Karpas-422 (cell line): ENCODE measurements at regions not wholly inside any gene's neighbourhood (a gene's known extent, or its start where the extent isn't known, plus 50 kb on each side); places are given as distances from the start of the nearest gene placed in this dataset.

Source experiments
- DNase-seq: peaks from one replicate; pipeline ENCODE4 v3.0.0-alpha.2; 2015
- H2AFZ ChIP-seq: fragments of 200-600 bp; sonication (generic); 2 replicates; pipeline ENCODE4 v1.6.1; 2014; ENCODE audit warnings: antibody characterized with exemption, low read length, mixed read lengths
- H3K27ac ChIP-seq: fragments of 200-600 bp; sonication (generic); 2 replicates; pipeline ENCODE4 v1.5.1; 2014; ENCODE audit warnings: mild to moderate bottlenecking, low read length, moderate library complexity
- H3K27me3 ChIP-seq: fragments of 200-600 bp; sonication (generic); 2 replicates; pipeline ENCODE4 v1.6.1; 2014; ENCODE audit warnings: low read length, mixed read lengths
- H3K36me3 ChIP-seq: fragments of 200-600 bp; sonication (generic); 2 replicates; pipeline ENCODE4 v1.6.1; 2014; ENCODE audit warnings: low read length, mixed read lengths; ENCODE audit not compliant: insufficient read depth
- H3K4me1 ChIP-seq: fragments of 200-600 bp; sonication (generic); 2 replicates; pipeline ENCODE4 v1.6.1; 2014; ENCODE audit warnings: mild to moderate bottlenecking, low read length, mixed read lengths
- H3K4me2 ChIP-seq: fragments of 200-600 bp; sonication (generic); 2 replicates; pipeline ENCODE4 v1.6.1; 2014; ENCODE audit warnings: low read length, low read depth, mild to moderate bottlenecking; ENCODE audit not compliant: poor library complexity, severe bottlenecking
- H3K4me3 ChIP-seq: fragments of 200-600 bp; sonication (generic); 2 replicates; pipeline ENCODE4 v1.5.1; 2014; ENCODE audit warnings: mild to moderate bottlenecking, antibody characterized with exemption, low read length, mixed read lengths
- H3K79me2 ChIP-seq: fragments of 200-600 bp; sonication (generic); 2 replicates; pipeline ENCODE4 v1.6.1; 2014; ENCODE audit warnings: mild to moderate bottlenecking, low read length, mixed read lengths
- H3K9ac ChIP-seq: fragments of 200-600 bp; sonication (generic); 2 replicates; pipeline ENCODE4 v1.6.0; 2014; ENCODE audit warnings: low read length
- H3K9me2 ChIP-seq: fragments of 200-600 bp; sonication (generic), shearing (Covaris generic); replicated peaks from 2 replicates; pipeline ENCODE4 v1.6.0; 2014; ENCODE audit warnings: mild to moderate bottlenecking, low read length, moderate library complexity; ENCODE audit not compliant: insufficient read depth
- H3K9me3 ChIP-seq: fragments of 300-700, 200-600 bp; sonication (generic); 2 replicates; pipeline ENCODE4 v1.6.1; 2014; ENCODE audit warnings: low read length, mixed read lengths
- H4K20me1 ChIP-seq: fragments of 200-600 bp; sonication (generic); 2 replicates; pipeline ENCODE4 v1.6.1; 2014; ENCODE audit warnings: mild to moderate bottlenecking, antibody characterized with exemption, low read length, low read depth; ENCODE audit not compliant: insufficient read depth

DNA sequence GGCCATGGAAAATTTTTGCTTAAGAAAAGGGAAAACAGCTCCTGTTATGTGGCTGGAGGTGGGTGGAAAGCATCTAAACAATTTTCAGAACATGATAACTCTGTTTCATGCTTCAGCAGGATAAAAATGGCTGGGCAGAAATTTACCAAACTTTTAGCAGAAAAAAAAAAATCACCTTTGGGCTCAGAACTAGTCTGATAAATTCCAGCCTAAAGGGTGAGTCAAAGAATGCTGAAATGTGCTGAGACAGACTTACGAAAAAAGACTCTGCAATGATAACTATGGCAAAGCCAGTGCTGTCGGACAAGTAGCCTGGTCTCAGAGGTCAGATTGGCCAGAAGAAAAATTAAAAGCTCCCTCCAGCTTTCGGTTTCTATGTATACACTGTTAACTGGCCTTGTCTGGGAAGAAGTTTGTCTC lies 123.6 kb downstream of the LRATD1 start:
- no peak for DNase-seq
- Histone ChIP-seq H3K27ac (no peak overlapping the region), H3K27me3 (no peaks in the 10 kb centered on the region), H3K9me3 (no peaks in the 10 kb centered on the region), H3K79me2 (no peaks in the 10 kb centered on the region), H2AFZ (no peak overlapping the region), H3K4me3 (no peak overlapping the region), H3K36me3 (no peaks in the 10 kb centered on the region), H3K4me1 (no peaks in the 10 kb centered on the region), H4K20me1 (no peaks in the 10 kb centered on the region), H3K4me2 (no peak overlapping the region), H3K9ac (no peak overlapping the region), H3K9me2 (no peaks in the 10 kb centered on the region)

DNA sequence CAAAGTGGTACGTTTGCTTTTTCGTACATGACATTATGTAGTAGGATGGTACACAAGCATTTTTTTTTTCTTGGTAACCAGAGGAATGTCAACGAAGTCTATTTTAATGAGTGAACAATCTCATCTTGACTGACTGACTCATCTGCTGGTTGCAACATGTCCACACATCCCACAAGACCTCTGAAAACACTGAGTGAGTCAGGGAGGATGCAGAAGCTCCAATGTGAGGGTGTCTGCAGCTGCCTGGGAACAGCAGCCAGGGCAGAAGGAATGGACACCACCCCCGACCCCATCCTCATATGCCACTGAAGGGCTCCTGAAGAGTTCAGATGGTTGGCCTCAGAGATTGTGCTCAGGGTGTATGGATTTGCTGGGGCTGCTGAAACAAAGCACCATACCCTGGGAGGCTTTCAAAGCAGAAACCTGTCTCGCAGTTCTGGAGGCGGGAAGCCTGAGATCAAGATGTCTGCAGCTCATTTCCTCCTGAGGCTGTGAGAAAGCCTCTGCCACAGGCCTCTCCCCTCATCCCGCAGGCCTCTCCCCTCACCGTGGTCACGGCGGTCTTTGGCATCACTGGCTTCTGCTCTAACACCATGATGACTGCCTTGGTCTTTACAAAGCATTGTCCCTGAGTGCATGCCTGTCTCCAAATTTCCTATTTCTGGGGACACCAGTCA lies 124.6 kb downstream of the LRATD1 start:
- H3K4me3 ChIP-seq: no peak overlapping the region
- H3K4me2 ChIP-seq: no peak overlapping the region
- no peak overlapping the region for H2AFZ ChIP-seq
- no peak for DNase-seq
- no peaks in the 10 kb centered on the region for H3K9me3 ChIP-seq
- H4K20me1 ChIP-seq: no peaks in the 10 kb centered on the region
- no peaks in the 10 kb centered on the region for H3K4me1 ChIP-seq
- no peak overlapping the region for H3K27ac ChIP-seq
- no peak overlapping the region for H3K9ac ChIP-seq
- H3K79me2 ChIP-seq: no peaks in the 10 kb centered on the region
- no peaks in the 10 kb centered on the region for H3K36me3 ChIP-seq
- no peaks in the 10 kb centered on the region for H3K9me2 ChIP-seq
- H3K27me3 ChIP-seq: no peaks in the 10 kb centered on the region

DNA sequence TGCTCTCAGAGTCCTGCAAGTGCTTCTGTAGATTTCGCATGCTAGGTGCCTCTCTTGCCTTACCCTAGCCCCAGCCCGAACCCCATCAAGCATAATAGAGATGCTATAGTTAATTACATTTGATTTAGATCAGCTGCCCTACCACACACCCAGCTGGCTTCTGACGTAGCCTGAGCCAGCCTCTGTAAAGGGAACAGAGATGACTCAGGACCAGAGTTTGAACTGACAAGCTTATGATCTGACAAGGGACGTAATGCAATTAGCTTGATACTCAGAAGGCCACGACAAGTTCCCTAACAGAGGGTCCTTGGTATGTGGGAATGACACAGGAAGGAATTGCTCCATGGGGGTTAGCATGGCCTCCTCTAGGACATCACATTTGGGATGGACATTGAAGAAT lies 126.6 kb downstream of the LRATD1 start:
- Histone ChIP-seq H3K4me1 (no peaks in the 10 kb centered on the region), H4K20me1 (no peaks in the 10 kb centered on the region), H3K9me2 (no peaks in the 10 kb centered on the region), H3K79me2 (no peaks in the 10 kb centered on the region), H3K27me3 (no peaks in the 10 kb centered on the region), H3K36me3 (no peaks in the 10 kb centered on the region), H3K27ac (no peak overlapping the region), H3K4me2 (no peak overlapping the region), H2AFZ (no peak overlapping the region), H3K9ac (no peak overlapping the region), H3K9me3 (no peaks in the 10 kb centered on the region), H3K4me3 (no peak overlapping the region)
- DNase-seq: no peak

DNA sequence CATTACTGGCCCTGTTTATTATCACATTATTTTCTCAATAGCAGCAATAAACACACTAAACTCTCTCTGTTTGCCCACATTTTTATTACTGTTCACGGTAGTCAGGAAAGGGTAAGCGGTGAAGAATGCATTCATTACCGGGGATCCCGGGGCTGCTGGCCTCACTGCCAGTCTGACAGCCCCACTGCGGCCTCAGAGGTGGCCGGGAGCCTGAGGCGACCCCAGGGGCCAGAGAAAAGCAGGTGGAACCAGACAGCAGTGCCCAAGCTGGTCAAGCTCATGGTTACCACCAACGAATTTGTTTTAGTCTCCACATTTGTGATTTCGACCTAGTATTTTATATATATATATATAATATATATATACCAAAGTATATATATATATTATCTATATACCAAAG lies 127.7 kb downstream of the LRATD1 start:
- Histone ChIP-seq H3K27me3 (no peaks in the 10 kb centered on the region), H3K4me3 (no peak overlapping the region), H3K9me3 (no peaks in the 10 kb centered on the region), H3K4me1 (no peaks in the 10 kb centered on the region), H3K36me3 (no peaks in the 10 kb centered on the region), H3K79me2 (no peaks in the 10 kb centered on the region), H2AFZ (no peak overlapping the region), H3K27ac (no peak overlapping the region), H3K9ac (no peak overlapping the region), H3K9me2 (no peaks in the 10 kb centered on the region), H3K4me2 (no peak overlapping the region), H4K20me1 (no peaks in the 10 kb centered on the region)
- DNase-seq: no peak

DNA sequence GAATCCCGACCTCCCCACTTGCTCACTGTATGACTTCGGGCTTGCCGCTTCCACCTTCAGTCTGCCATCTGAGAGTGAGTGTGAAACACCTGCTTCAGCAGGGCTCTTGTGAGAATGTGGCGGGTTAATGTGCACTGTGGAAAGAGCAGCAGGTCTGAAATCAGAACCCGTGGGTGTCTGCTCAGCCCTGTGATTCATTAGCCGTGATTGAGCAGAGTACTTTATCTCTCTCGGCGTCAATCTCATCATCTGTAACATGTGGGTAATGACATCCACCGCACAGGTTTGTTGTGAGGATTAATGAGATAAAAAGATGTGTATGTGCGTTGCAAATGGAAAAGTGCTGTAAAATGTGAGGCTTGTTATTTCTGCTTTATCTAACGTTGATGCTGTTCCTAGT lies 128.6 kb downstream of the LRATD1 start:
- Histone ChIP-seq H4K20me1 (no peaks in the 10 kb centered on the region), H3K4me2 (no peak overlapping the region), H3K79me2 (no peaks in the 10 kb centered on the region), H3K27ac (no peak overlapping the region), H3K9ac (no peak overlapping the region), H3K4me3 (no peak overlapping the region), H2AFZ (no peak overlapping the region), H3K27me3 (no peaks in the 10 kb centered on the region), H3K9me2 (no peaks in the 10 kb centered on the region), H3K9me3 (no peaks in the 10 kb centered on the region), H3K36me3 (no peaks in the 10 kb centered on the region), H3K4me1 (no peaks in the 10 kb centered on the region)
- DNase-seq: no peak

DNA sequence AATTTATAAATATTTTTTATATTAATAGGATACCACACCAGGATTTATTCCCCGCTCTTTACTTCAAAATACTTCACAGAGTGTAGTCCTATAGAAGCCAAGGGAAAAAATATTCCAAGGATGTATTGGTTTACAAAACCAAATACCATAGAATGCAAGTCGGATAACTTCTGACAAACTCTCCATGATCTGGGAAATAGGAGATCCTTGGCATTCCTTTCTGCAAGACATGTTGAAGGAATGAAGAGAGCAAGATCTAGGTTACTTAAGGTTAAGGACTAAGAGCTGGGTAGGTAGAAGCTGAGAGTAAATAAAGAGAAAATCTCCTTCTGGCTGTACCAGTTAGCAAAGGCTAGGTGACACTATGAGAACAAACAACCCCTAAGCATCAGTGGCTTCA lies 141.2 kb downstream of the LRATD1 start:
- Histone ChIP-seq H2AFZ (no peak overlapping the region), H3K27ac (no peak overlapping the region), H3K9me2 (no peaks in the 10 kb centered on the region), H3K9me3 (no peaks in the 10 kb centered on the region), H4K20me1 (no peaks in the 10 kb centered on the region), H3K27me3 (no peaks in the 10 kb centered on the region), H3K4me3 (no peak overlapping the region), H3K4me2 (no peak overlapping the region), H3K79me2 (no peaks in the 10 kb centered on the region), H3K4me1 (no peaks in the 10 kb centered on the region), H3K36me3 (no peaks in the 10 kb centered on the region), H3K9ac (no peak overlapping the region)
- no peak for DNase-seq

DNA sequence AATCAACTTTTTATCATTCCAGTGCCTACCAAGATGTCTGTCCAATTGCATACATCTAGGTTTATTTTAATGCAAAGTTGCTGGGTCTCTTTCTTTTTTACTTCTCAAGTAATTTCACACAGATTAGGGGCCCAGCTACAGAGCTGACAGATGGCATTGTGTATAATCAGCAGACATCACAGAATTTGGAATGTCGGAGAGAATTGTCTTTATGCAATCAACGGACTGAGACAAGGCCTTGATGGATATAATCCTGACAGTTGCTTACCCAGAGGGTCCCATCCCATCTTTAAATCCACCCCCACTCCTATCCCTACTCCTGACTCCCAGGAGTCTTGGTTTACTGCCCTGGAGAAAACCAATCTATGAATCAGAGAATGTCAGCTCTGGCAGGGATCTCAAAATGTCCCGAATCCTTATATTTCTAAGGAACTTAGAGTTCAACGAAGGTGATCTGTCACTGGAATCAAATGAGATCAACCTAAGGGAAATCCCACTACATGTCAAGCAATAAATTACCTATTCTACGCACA lies 142.0 kb downstream of the LRATD1 start:
- Histone ChIP-seq H2AFZ (no peak overlapping the region), H3K36me3 (no peaks in the 10 kb centered on the region), H3K27me3 (no peaks in the 10 kb centered on the region), H3K79me2 (no peaks in the 10 kb centered on the region), H3K9me2 (no peaks in the 10 kb centered on the region), H3K4me1 (no peaks in the 10 kb centered on the region), H3K9me3 (no peaks in the 10 kb centered on the region), H3K27ac (no peak overlapping the region), H4K20me1 (no peaks in the 10 kb centered on the region), H3K9ac (no peak overlapping the region), H3K4me3 (no peak overlapping the region), H3K4me2 (no peak overlapping the region)
- no peak for DNase-seq

DNA sequence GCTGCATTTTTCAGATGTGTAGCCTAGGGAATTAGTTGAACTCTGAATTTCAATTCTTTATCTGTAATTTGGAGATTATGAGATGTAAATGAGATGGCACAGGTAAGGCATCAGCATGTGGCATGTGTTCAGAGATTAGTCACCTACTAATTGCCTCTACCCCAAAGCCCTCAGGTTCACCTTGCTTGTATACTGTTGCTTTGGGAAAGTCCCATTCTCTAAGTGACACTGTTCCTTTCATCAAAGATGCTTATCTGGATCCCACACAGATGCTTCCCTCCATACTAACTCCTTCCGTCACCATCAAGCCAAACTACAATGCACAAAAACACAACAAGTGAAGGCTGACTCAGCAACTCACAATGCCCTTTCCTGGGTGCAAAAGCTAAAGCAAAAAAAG lies 143.7 kb downstream of the LRATD1 start:
- Histone ChIP-seq H2AFZ (no peak overlapping the region), H3K4me3 (no peak overlapping the region), H3K27ac (no peak overlapping the region), H3K27me3 (no peaks in the 10 kb centered on the region), H3K4me1 (no peaks in the 10 kb centered on the region), H3K4me2 (no peak overlapping the region), H3K9ac (no peak overlapping the region), H3K9me3 (no peaks in the 10 kb centered on the region), H4K20me1 (no peaks in the 10 kb centered on the region), H3K79me2 (no peaks in the 10 kb centered on the region), H3K36me3 (no peaks in the 10 kb centered on the region), H3K9me2 (no peaks in the 10 kb centered on the region)
- DNase-seq: no peak
